ENCODE measurements at regions not wholly inside any gene's neighbourhood (a gene's known extent, or its start where the extent isn't known, plus 50 kb on each side); places are given as distances from the start of the nearest gene placed in this dataset.

- no peak for TF ChIP-seq CTCF (IDR thresholded peaks at IDR 0.05)
- H2AFZ ChIP-seq, result no peak overlapping the region
- H3K79me2 ChIP-seq, result no peaks in the 10 kb centered on the region
- H3K4me3 ChIP-seq (ENCODE audit: low read depth, low read length), result no peak overlapping the region
- no peaks in the 10 kb centered on the region for H3K27me3 ChIP-seq (ENCODE audit: control insufficient read depth, insufficient read depth, low read length)
- H3K4me1 ChIP-seq, result no peaks in the 10 kb centered on the region
- H3K9ac ChIP-seq, result no peak overlapping the region
- no peaks in the 10 kb centered on the region for H3K36me3 ChIP-seq (ENCODE audit: control insufficient read depth, insufficient read depth, low read length)
- no peaks in the 10 kb centered on the region for H3K9me3 ChIP-seq (ENCODE audit: control insufficient read depth, low read length)
- no peak overlapping the region for H3K27ac ChIP-seq
- no peak overlapping the region for H3K4me2 ChIP-seq (ENCODE audit: low read length)
Observed at GRCh38 chr6:5909721-5910120, 97.0 kb downstream of the NRN1 start.

GRCh38 chr6:5906842-5907241 is 99.9 kb downstream of the NRN1 start:
- Histone ChIP-seq H3K9ac (no peak overlapping the region), H3K4me3 (ENCODE audit: low read depth, low read length) (no peak overlapping the region), H3K27ac (no peak overlapping the region), H3K4me1 (no peaks in the 10 kb centered on the region), H3K36me3 (ENCODE audit: control insufficient read depth, insufficient read depth, low read length) (no peaks in the 10 kb centered on the region), H3K27me3 (ENCODE audit: control insufficient read depth, insufficient read depth, low read length) (no peaks in the 10 kb centered on the region), H2AFZ (no peak overlapping the region), H3K79me2 (no peaks in the 10 kb centered on the region), H3K9me3 (ENCODE audit: control insufficient read depth, low read length) (no peaks in the 10 kb centered on the region), H3K4me2 (ENCODE audit: low read length) (no peak overlapping the region)
- no peak for TF ChIP-seq CTCF (IDR thresholded peaks at IDR 0.05)

DNA sequence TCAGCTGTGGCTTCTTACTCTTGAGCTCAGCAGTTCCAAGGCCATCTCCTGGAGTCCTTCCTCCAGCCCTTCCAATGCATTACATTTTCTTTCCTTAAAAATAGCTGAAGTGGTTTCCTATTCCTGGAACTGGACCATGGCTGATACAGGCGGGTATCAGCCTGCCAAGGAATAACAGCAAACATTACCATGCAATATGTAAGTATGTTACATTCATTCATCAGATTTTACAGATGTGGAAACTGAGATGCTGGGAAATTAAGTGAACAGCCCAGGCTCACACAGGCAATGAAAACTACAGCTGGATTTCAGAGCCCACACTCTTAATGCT is 100.4 kb downstream of the NRN1 start:
- H3K79me2 ChIP-seq, result no peaks in the 10 kb centered on the region
- no peak overlapping the region for H3K9ac ChIP-seq
- H3K4me1 ChIP-seq, result no peaks in the 10 kb centered on the region
- H3K36me3 ChIP-seq (ENCODE audit: control insufficient read depth, insufficient read depth, low read length), result no peaks in the 10 kb centered on the region
- no peak overlapping the region for H3K4me2 ChIP-seq (ENCODE audit: low read length)
- H3K4me3 ChIP-seq (ENCODE audit: low read depth, low read length), result no peak overlapping the region
- no peak for TF ChIP-seq CTCF (IDR thresholded peaks at IDR 0.05)
- H3K27me3 ChIP-seq (ENCODE audit: control insufficient read depth, insufficient read depth, low read length), result no peaks in the 10 kb centered on the region
- no peaks in the 10 kb centered on the region for H3K9me3 ChIP-seq (ENCODE audit: control insufficient read depth, low read length)
- H3K27ac ChIP-seq, result no peak overlapping the region
- no peak overlapping the region for H2AFZ ChIP-seq

- no peak overlapping the region for H3K27ac ChIP-seq
Observed at GRCh38 chr6:5905431-5906339, 101.0 kb downstream of the NRN1 start.

More at GRCh38 chr6:5905431-5906339, 101.0 kb downstream of the NRN1 start:
- Histone ChIP-seq H3K9me3 (ENCODE audit: control insufficient read depth, low read length) (no peaks in the 10 kb centered on the region), H3K4me2 (ENCODE audit: low read length) (no peak overlapping the region), H3K36me3 (ENCODE audit: control insufficient read depth, insufficient read depth, low read length) (no peaks in the 10 kb centered on the region), H3K79me2 (no peaks in the 10 kb centered on the region), H3K4me1 (no peaks in the 10 kb centered on the region), H3K9ac (no peak overlapping the region), H3K4me3 (ENCODE audit: low read depth, low read length) (no peak overlapping the region), H2AFZ (no peak overlapping the region), H3K27me3 (ENCODE audit: control insufficient read depth, insufficient read depth, low read length) (no peaks in the 10 kb centered on the region)
- no peak for TF ChIP-seq CTCF (IDR thresholded peaks at IDR 0.05)
